GM12872 (cell line): ENCODE measurements at regions not wholly inside any gene's neighbourhood (a gene's known extent, or its start where the extent isn't known, plus 50 kb on each side); places are given as distances from the start of the nearest gene placed in this dataset.
A peak's percentile ranks its signal among the peaks of the same experiment; 100 is the strongest.

ENCODE experiments used
- TF ChIP-seq, protein P1 (sequence below): IDR thresholded peaks from 3 replicates; pipeline ENCODE4 v1.5.1; 2011; ENCODE audit warnings: low read depth, mild to moderate bottlenecking, low read length, moderate library complexity; ENCODE audit not compliant: insufficient read depth

- TF ChIP-seq, protein P1, sequence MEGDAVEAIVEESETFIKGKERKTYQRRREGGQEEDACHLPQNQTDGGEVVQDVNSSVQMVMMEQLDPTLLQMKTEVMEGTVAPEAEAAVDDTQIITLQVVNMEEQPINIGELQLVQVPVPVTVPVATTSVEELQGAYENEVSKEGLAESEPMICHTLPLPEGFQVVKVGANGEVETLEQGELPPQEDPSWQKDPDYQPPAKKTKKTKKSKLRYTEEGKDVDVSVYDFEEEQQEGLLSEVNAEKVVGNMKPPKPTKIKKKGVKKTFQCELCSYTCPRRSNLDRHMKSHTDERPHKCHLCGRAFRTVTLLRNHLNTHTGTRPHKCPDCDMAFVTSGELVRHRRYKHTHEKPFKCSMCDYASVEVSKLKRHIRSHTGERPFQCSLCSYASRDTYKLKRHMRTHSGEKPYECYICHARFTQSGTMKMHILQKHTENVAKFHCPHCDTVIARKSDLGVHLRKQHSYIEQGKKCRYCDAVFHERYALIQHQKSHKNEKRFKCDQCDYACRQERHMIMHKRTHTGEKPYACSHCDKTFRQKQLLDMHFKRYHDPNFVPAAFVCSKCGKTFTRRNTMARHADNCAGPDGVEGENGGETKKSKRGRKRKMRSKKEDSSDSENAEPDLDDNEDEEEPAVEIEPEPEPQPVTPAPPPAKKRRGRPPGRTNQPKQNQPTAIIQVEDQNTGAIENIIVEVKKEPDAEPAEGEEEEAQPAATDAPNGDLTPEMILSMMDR = no peak
Measured at GRCh38 chr2:156124458-156124857, 208.1 kb downstream of the NR4A2 start.

- TF ChIP-seq, protein P1 = no peak
Measured at GRCh38 chr2:156118753-156119416, 213.6 kb downstream of the NR4A2 start.

- TF ChIP-seq, protein P1 = no peak
Measured at GRCh38 chr2:156116113-156116512, 216.4 kb downstream of the NR4A2 start.

DNA sequence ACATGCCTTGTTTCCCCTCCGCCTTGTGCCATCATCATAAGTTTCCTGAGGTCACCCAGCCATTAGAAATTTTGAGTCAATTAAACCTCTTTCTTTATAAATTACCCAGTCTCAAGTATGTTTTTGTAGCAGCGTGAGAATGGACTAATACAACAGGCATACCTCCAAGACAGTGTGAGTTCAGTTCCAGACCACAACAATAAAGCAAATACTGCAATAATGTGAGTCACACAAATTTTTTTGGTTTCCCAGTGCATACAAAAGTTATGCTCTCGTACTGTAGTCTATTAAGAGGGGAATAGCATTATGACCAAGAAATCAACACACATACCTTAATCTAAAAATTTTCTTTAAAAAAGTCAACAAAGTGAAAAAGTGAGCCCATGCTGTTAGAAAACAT lies 217.2 kb downstream of the NR4A2 start:
- TF ChIP-seq, protein P1 = no peak

- TF ChIP-seq, protein P1 = no peak
Measured at GRCh38 chr2:156112323-156112722, 220.2 kb downstream of the NR4A2 start.

- TF ChIP-seq, protein P1 = peak; percentile 47
Measured at GRCh38 chr2:156110890-156111289, 221.6 kb downstream of the NR4A2 start.

DNA sequence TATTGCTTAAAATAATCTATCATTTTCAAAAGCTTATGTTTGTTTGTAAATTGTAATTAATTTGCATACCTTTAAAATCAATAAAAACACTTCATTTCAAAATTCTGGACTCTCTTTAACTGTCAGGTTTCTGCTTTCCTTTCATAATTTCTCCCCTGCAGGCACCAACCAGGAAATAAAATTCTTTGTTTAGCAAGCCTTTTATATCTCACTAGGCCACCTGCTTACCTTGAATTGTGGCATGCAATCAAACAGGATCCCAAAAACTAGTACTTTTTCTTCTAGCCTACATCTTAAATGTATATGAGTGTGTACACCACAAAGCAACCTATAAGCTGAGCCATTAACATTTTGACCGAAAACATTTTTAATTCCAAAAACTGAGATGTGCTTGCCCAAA lies 233.1 kb downstream of the NR4A2 start:
- TF ChIP-seq, protein P1 = no peak
